H54 (cell line): ENCODE measurements at regions not wholly inside any gene's neighbourhood (a gene's known extent, or its start where the extent isn't known, plus 50 kb on each side); places are given as distances from the start of the nearest gene placed in this dataset.
A peak's percentile ranks its signal among the peaks of the same experiment; 100 is the strongest.

Experiments
- DNase-seq: peaks from one replicate; pipeline ENCODE4 v3.0.0; 2011; ENCODE audit warnings: low spot score, mixed read lengths; ENCODE audit not compliant: insufficient read length
- FAIRE-seq: peaks from 3 replicates; lab custom pipeline; 2011; peaks lifted over from hg19 to GRCh38; lab: Jason Lieb, UNC
- POLR2A ChIP-seq: IDR thresholded peaks from 2 replicates; pipeline ENCODE4 v1.6.1; 2011; ENCODE audit warnings: low read depth, mild to moderate bottlenecking, low read length

GRCh38 chr12:30439201-30439600 lies 256.5 kb downstream of the IPO8 start:
- no peak for TF ChIP-seq POLR2A
- no peak for FAIRE-seq
- DNase-seq: no peak

GRCh38 chr12:30438601-30439041 lies 257.0 kb downstream of the IPO8 start:
- DNase-seq (no peak), FAIRE-seq (no peak)
- TF ChIP-seq POLR2A: no peak

DNA sequence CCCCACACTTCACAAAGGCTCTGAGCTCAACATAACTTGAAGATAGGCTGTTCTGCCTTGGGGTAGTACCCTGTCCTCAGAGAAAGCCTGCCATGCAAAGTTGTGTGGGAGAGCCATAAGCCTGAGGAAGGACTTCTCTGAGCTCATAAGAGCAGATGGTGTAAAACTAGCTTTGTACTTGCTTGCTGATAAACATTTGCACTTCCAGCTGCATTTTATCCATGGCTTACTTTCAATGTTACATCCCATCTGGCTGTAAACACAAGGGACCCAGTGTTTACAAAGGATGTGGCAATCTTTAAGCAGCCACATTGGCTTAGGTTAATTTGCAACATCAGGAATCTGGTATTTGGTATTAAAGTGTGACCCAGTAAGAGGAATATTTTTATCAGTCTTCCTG lies 258.1 kb downstream of the IPO8 start:
- FAIRE-seq: no peak
- DNase-seq: no peak
- TF ChIP-seq POLR2A: no peak

- FAIRE-seq: no peak
- TF ChIP-seq POLR2A: no peak
- DNase-seq: no peak
These were observed 258.6 kb downstream of the IPO8 start for GRCh38 chr12:30437044-30437443.

DNA sequence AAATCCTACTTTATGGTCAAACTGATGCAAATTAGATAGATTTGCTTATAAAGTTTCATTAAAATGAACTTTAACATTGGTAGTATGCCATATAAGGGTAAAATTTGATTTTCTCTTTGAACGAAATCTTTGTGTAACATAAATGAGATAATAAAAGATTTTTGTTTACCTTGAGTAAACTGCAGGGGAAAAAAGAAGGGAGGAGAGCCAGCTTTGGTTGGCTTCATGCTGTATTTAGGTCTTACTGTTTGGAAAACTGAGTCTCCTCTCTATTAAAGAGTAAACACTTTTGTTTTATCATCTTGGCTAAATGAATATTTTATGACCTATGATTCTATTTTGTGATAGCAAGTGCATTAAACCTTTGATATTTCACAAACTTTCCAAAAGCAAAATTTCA lies 267.6 kb downstream of the IPO8 start:
- DNase-seq (no peak), FAIRE-seq (no peak)
- no peak for TF ChIP-seq POLR2A

DNA sequence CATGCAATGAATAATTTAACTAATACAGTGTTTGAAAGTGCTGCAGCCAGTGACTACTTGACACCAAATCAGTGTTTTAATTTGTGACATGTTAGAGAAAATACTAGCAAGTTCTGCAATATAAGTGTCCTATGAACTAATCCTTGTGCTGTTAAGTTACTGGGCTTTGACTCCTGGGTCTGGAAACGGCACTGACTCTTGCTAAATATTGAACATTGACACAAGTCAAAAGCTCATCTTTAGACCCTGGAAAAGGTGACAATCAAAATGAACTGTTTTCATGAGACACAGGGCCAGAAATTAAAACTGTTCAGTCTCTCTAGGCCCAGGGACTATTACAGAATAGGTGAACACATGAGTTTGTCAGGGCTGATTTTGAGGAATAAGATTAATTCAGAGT lies 268.1 kb downstream of the IPO8 start:
- FAIRE-seq (no peak), DNase-seq (no peak)
- TF ChIP-seq POLR2A: no peak

DNA sequence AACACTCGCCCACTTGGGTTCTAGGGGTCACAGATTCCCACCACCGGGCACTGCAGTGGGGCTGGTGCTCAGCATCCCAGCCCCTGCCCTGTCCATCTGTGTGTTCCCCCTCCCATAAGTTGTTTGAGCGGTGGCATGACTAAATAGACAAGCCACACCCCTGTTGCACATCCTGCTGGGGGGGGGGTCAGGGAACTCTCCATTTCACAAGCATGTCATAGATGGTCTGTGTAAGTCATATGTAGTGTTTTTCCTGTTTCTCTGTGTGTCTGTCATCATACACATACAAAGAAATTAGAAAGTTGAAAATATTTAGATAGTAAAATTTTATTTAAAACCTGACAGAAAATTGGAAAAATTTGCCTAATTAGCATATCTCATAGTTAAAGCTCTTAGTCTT lies 270.2 kb downstream of the IPO8 start:
- DNase-seq (no peak), FAIRE-seq (no peak)
- no peak for TF ChIP-seq POLR2A

- no peak for FAIRE-seq
- no peak for TF ChIP-seq POLR2A
- no peak for DNase-seq
These were observed 272.3 kb downstream of the IPO8 start for GRCh38 chr12:30423330-30423729.

DNA sequence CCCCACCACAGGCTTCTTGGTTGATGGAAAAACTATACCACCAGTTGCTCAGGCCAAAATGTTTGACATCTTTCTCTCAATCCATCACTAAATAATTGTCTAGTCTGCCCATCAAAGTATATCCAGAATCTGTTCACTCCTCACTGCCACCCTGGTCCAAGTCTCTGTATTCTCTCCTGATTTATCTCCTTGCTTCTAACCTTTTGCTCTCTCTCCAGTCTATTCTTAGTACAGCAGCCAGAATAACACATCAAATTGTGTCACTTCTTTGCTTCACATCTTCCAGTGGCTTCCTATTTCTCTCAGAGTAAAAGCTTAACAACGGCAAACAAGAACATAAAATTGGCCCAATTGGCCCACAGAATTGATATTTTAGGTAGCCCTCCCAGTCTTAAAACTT lies 272.8 kb downstream of the IPO8 start:
- FAIRE-seq: no peak
- no peak for DNase-seq
- no peak for TF ChIP-seq POLR2A

DNA sequence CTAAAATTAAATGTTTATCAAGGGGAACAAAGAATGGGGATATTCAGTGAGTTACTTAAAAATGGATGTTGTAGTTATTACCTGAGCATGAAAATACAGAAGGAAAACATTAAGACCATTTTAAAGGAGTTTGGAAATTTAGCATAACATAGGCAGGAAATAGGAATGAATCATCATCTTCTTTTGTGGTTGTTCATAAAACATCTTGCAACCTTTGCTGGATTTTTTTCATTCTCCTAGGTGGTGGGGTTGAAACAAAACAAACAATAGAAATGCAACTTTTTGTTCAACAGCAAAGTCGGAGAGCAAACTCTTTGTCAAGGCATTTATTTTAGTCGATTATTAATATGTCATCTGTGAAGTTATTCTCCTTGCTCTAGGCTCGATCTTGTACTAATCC lies 275.1 kb downstream of the IPO8 start:
- no peak for TF ChIP-seq POLR2A
- FAIRE-seq: peak; percentile 68
- no peak for DNase-seq

DNA sequence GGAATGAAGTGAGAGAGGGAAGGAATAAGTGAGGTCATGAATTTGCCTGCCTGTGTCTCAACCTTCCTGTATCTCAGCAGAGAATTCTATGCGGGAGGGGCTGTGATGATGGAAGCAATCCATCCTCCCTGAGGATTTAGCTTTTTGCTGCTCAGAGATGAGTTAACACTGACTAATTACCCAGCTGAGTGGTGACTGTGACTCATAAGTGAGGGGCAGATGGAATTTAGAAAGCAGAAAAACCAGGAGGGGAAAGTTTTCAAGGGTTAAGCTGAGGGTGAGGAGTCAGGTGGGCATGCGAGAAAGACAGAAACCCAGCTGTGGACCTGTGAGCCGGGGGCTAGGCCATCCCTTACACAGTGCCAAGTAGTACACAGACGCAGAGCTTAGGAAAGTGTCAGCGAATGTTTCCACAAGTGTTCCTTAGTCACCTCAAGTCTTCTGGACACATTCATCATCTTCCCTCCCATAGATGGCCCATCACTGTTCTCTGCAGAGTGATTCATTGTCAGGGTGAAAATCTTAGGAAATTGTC lies 277.9 kb downstream of the IPO8 start:
- no peak for TF ChIP-seq POLR2A
- DNase-seq: peak; percentile 50

DNA sequence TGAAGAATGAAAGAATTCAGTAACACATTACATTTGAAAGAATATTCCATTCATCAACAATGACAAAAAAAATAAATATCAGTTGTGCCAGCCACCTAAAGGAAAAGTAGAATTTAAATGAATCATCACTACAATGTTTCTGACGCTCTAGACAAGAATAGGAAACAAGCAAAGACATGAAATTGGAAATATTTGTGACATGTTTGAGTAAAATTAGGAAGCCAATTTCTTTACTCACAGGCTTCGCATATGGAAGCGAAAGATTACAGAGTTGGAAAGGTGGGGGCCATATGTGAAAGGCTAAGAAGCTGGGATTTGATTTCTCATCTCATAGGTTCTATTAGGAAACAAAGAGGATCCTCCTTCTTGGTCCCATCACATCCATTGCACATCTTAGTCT lies 279.0 kb downstream of the IPO8 start:
- DNase-seq (no peak), FAIRE-seq (no peak)
- no peak for TF ChIP-seq POLR2A

More for the DNA sequence above, 277.9 kb downstream of the IPO8 start:
- peak; percentile 99 for FAIRE-seq

GRCh38 chr12:30415777-30416176 lies 279.9 kb downstream of the IPO8 start:
- no peak for DNase-seq
- peak; percentile 33 for FAIRE-seq
- no peak for TF ChIP-seq POLR2A

GRCh38 chr12:30414507-30414906 lies 281.2 kb downstream of the IPO8 start:
- DNase-seq (no peak), FAIRE-seq (no peak)
- no peak for TF ChIP-seq POLR2A

DNA sequence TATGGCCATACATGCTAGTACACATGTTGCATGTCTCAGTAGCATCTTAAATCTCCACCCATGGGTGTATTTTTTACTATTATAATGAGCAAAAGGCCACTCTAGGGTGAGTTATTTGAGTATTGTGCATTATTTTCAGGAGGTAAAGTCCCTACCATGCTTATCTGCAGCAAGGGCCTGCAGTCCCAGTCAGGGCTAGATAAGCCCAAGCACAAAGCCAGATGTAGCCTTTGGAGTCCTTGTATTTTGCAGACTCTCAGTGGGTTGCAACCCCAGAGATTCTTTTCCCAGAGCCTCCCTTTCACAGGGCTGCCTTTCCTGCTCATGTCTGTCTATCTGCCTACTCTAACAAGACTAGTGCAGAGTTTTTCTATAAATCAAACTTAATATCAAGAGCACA lies 295.3 kb downstream of the IPO8 start:
- TF ChIP-seq POLR2A: no peak
- DNase-seq: no peak
- no peak for FAIRE-seq

DNA sequence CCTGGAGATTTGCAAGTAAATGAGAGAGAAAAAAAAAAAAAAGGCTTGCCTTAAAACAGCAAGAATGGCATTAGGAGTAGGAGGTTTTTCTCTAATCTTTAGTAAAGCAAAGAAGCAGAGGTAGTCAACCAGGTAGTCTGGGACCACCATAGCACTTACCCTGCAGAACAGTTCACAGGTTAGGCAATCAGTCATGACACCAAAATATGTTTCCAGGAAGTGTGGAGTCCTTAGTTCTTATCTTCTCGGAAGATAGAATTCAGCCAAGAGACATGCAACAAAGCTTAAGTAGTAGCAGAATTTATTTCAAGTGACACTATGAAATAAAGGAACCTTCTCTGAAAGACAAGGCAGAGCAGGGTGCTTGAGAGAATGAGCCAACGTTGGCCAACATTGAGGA lies 295.8 kb downstream of the IPO8 start:
- DNase-seq: no peak
- no peak for TF ChIP-seq POLR2A
- FAIRE-seq: no peak
